ENCODE measurements at regions not wholly inside any gene's neighbourhood (a gene's known extent, or its start where the extent isn't known, plus 50 kb on each side); places are given as distances from the start of the nearest gene placed in this dataset.
"Not testable (repeated sequence)": the region's sequence is repeated elsewhere in the genome, so short reads cannot be mapped to it uniquely, and the experiment has no call there.

GRCh38 chr5:162591724-162592123 is 524.2 kb downstream of the GABRG2 start:
- FAIRE-seq (no peak), DNase-seq (ENCODE audit: low spot score in 2 of 2) (no peak)

GRCh38 chr5:162593881-162594280 is 526.3 kb downstream of the GABRG2 start:
- FAIRE-seq (no peak), DNase-seq (ENCODE audit: low spot score in 2 of 2) (no peak)

DNA sequence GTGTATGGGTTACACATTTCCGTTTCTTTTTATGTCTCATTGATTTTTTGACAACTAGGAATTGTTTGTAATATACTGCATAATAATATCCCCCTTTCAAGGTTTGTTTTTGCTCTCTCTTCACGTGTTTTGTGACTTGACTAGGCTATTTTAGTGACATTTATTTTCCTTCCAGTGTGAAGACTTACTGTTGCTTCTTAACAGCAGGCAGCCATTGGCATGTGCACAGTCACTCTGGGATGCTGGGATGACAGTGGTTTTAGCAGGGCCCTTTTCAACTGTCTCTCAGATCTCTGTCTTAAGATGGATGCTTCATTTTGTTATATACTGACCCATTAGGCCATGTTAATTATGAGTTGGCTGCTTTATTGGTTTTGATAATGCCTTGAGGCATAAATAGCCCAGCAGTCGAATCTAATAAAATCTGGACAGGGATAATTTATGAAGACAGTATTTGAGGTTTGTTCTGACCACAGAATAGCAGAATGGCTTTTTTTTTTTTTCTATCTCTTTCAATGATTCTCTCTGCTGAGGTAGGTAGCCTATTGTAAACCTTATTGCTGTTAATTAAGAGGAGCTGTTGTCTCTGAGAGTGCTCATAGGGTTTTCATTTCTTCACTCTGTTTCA is 536.0 kb downstream of the GABRG2 start:
- DNase-seq (ENCODE audit: low spot score in 2 of 2) (no peak), FAIRE-seq (no peak)

DNA sequence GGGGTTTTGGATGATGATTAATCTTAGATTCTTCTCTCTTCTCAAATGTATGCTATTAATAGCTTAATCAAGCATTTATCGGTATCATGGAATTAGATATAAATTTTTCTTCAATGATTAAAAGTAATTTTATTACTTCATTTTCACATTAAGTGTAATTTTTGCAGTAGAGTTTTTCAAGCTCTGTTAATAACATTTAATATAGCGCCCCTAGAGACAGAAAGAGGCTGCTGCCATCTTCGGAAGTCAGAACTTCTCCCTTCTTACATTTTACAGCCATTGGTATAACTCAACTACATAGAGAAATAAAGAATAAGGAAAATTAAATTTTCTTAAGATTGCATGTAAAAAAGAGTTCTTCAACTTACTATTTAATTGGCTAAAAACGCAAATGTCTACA is 540.3 kb downstream of the GABRG2 start:
- FAIRE-seq (no peak), DNase-seq (ENCODE audit: low spot score in 2 of 2) (no peak)

GRCh38 chr5:162621726-162622263 is 554.2 kb downstream of the GABRG2 start:
- FAIRE-seq; DNase-seq (ENCODE audit: low spot score in 2 of 2): not testable (repeated sequence)

- FAIRE-seq = no peak
- no peak for DNase-seq (ENCODE audit: low spot score in 2 of 2)
These were observed 556.5 kb downstream of the GABRG2 start for GRCh38 chr5:162624110-162624509.

- DNase-seq (ENCODE audit: low spot score in 2 of 2) (no peak), FAIRE-seq (no peak)
These were observed 569.9 kb downstream of the GABRG2 start for GRCh38 chr5:162637481-162637880.

- DNase-seq (ENCODE audit: low spot score in 2 of 2) (no peak), FAIRE-seq (no peak)
These were observed 571.3 kb downstream of the GABRG2 start for GRCh38 chr5:162638849-162639248.

DNA sequence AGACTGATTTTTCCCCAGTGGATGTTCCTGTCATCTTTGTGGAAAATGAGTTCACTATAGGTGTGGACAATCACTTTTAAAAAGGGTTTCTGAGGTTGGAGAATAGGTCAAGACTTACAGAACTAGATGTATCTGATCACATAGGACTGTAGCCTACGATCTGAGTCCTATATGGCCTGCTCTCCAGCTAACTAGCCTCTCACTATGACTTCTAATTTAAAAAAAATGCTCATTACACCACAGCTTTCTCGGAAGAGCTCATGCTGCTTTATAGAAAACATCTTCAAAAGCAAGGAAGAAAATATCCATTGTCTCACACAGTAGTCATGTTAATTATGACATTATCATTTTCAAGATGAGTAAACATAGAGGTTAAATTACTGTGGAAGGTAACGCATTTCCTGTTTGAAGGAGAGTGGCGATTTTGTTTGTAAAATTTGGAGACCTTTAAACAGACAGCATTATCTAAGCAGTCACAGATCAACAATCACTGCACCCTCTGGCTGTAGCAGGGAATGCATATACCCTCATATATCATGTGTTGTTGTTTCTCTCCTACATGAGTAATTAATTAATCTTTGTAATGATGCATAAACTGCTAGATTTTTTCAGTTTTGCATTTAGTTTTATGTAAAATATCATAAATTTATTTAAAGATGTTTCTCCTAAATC is 573.7 kb downstream of the GABRG2 start:
- FAIRE-seq (no peak), DNase-seq (ENCODE audit: low spot score in 2 of 2) (no peak)

- DNase-seq (ENCODE audit: low spot score in 2 of 2) = no peak
- FAIRE-seq = no peak
These were observed 587.3 kb downstream of the GABRG2 start for GRCh38 chr5:162654661-162655405.

- FAIRE-seq (no peak), DNase-seq (ENCODE audit: low spot score in 2 of 2) (no peak)
These were observed 589.5 kb downstream of the GABRG2 start for GRCh38 chr5:162657076-162657475.

GRCh38 chr5:162664846-162665245 is 597.3 kb downstream of the GABRG2 start:
- DNase-seq (ENCODE audit: low spot score in 2 of 2) (no peak), FAIRE-seq (no peak)

DNA sequence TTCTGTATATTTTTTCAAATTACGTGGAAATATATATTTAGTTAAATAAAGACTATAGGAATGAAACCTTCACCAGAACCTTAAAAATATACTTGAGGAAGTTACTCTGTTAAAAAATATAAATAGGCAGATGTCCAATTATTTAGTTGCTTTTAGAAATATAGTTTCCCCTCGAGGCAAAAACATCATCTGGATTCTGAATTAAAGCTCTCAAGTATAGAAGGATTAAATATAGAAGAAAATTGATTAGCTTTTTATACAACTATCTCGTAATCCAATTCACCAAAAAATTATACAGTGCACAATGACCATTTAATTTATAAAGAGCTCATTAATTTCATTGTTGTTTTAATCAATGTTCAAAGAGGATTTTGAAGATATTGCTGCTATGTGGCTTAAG is 601.4 kb downstream of the GABRG2 start:
- DNase-seq (ENCODE audit: low spot score in 2 of 2) = no peak
- FAIRE-seq = no peak

DNA sequence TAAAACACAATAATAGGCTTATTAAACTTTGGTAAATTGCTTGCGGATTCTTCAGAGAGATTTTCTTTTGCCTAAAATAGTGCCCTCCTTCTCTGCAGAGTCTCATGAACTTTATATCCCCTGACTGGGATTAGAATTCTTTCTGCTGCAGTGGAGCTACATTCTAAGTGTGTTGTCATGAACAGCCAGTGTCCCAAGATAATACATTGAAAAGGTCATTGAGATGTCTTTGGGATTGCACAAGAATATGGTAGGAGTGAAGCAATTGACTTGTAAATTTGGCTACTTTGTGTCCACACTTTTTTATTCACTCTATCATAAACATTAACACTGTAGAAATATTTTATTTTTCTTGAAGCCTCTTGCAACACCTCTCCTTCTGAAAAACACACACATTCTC is 604.5 kb downstream of the GABRG2 start:
- FAIRE-seq = no peak
- no peak for DNase-seq (ENCODE audit: low spot score in 2 of 2)

- no peak for DNase-seq (ENCODE audit: low spot score in 2 of 2)
- FAIRE-seq = no peak
These were observed 615.7 kb downstream of the GABRG2 start for GRCh38 chr5:162683284-162683683.

DNA sequence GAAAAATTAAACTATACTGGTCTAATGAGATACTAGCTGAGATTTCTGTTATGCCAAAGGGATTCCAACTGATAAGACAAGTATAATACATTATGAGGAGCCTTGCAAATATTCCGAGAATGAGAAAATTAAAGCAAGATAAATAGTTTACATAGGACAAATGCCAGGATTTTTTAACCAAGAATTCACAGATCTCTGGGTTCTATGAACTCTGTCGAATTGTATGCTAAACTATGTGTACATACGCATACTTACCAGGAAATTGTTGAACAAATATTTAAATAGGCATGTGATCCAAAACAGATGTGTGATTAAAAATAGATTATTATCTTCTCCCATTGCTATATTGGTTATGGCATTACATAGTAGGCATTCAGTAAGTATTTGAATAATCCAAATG is 616.6 kb downstream of the GABRG2 start:
- DNase-seq (ENCODE audit: low spot score in 2 of 2) (no peak), FAIRE-seq (no peak)

GRCh38 chr5:162685302-162685701 is 617.7 kb downstream of the GABRG2 start:
- DNase-seq (ENCODE audit: low spot score in 2 of 2) (no peak), FAIRE-seq (no peak)

GRCh38 chr5:162696272-162696671 is 628.7 kb downstream of the GABRG2 start:
- FAIRE-seq = not testable (repeated sequence)

DNA sequence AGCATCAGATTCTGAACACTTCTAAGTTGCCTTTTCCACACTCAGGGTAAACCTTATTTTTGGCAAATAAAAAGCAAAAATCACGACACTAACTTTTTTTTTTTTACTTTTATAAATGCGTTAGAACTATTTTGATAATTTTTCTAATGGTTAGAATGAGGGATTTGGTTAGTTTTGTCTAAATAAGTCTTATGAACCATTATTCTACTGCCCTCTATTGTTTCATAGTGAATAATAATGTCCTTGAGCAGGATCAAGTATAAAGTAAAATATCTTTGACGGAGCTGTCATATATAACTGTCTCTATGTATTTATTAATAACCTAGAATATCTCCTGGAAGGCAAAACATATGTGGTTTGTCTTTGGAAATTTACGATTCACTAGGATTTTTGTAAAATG is 631.8 kb downstream of the GABRG2 start:
- no peak for DNase-seq (ENCODE audit: low spot score in 2 of 2)

More at GRCh38 chr5:162696272-162696671, 628.7 kb downstream of the GABRG2 start:
- DNase-seq (ENCODE audit: low spot score in 2 of 2) = not testable (repeated sequence)

DNA sequence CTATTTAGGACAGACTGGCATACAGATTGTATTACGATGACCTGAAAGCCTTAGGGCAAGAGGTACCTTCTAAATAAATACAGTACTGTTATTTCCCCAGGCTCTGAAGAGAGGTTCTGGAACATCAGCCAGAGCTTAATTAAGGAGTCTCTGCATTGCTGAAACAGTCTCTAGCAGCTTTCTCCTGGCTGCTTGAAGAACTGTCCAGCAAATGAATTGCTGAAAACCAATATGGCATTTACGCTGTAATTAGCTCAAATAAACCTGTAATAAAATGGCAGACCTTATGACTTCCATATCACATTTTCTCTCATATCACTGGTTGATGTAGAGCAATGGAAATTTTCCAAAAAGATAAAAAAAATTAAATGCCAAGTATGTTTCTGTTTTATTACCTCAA is 636.3 kb downstream of the GABRG2 start:
- FAIRE-seq (no peak), DNase-seq (ENCODE audit: low spot score in 2 of 2) (no peak)

More for the DNA sequence above, 631.8 kb downstream of the GABRG2 start:
- no peak for FAIRE-seq

GRCh38 chr5:162711244-162711643 is 643.7 kb downstream of the GABRG2 start:
- DNase-seq (ENCODE audit: low spot score in 2 of 2) (no peak), FAIRE-seq (no peak)

All from frontal cortex (tissue), 3 donors.